Stimulated activated CD4-positive, alpha-beta T cell treated with anti-CD3 and anti-CD28 coated beads, Interleukin-12 subunit alpha, Interleukin-12 subunit beta, amount 100 ng/mL, for 4 hours (primary cell): ENCODE measurements at regions not wholly inside any gene's neighbourhood (a gene's known extent, or its start where the extent isn't known, plus 50 kb on each side); places are given as distances from the start of the nearest gene placed in this dataset.

ENCODE experiments used
- DNase-seq: peaks from one replicate; pipeline ENCODE4 v3.0.0-alpha.2; 2020

DNA sequence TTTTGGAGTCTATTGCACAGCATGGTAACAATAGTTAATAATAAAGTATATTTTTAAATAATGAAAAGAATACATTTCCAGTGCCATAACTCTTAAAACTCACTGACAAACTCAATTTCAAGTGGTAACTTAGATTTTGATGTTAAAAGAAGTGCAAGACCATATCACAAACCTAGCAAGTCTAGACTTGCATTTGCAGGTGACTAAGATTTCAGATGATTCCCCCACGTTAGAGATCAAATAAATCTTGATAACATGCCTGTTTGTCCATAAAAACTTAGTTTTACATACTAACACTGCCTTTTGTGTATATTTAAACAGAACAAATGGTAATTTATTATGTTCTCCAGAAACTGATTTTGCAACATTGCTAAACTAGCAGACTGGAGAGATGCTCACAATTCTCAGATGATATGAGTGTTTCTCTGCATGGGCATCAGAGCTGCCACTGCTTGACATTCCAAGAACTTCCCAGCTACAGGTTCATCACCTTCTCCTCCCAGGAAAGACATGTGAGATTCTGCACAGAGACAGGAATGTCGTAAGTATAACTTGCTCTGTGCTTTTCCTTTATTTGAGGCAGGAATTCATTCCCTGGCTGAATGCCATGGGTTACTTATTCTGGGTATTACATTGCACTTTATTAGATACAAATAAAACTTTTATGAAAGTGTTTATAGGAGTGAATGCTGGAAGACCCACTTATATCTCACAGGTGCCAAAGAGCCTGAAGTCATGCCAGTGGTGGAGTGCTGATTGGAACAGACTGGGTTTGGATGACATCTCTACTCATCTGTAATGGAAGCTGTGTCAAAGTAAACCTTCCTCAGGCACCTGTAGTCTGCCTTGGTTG lies 160.2 kb upstream of the FOXA2 start:
- no peak for DNase-seq

DNA sequence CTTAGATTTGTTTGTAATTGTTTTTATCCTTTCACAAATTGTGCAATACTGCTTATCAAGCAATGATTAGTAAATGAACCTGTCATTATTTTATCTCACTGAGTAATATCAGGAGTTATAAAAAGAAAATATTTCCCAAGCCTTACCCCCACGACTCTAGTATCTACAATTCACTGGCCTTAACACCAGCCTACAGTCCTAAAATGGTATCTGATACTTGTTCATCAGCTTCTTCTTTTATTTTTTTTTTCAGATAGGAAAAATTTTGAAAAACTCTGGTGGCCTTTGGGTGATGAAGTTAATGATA lies 160.8 kb upstream of the FOXA2 start:
- DNase-seq: no peak

DNA sequence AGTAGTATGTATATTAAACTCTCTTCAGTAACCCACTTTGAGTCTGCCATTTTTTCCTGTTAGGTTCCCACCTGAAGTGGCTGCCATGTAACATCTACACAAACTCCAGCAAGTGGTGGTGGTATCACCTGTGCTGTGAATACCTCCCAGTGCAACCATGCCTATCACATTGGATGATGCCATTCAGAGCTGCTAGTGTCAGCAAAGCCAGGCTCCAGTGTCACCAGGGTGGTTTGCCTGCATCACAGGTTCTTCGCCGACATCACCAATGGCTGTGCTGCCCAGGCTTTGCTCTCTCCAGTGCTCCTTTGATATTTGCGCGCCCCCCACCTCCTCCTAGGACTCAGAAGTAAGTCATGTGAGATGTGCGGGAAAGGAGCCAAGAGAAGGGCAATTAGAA lies 162.6 kb upstream of the FOXA2 start:
- no peak for DNase-seq

DNA sequence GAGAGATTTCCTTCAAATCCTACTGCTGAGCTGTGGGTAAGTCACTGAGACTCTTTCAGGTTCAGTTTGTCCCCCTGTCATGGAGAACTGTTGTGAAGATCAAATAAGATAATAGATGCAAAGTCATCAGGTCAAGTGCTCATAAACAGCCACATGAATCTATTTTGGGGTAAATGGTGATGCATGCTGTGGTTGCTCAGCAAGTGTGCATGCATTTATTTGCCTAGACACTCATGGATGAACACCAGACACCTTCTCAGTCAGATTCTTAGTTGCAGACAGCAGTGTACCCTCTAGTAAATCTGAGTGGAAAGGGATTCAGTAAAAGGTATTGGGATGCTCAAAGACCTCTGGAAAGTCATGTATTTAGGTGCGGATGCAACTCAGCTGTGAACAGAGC lies 168.0 kb upstream of the FOXA2 start:
- no peak for DNase-seq

DNA sequence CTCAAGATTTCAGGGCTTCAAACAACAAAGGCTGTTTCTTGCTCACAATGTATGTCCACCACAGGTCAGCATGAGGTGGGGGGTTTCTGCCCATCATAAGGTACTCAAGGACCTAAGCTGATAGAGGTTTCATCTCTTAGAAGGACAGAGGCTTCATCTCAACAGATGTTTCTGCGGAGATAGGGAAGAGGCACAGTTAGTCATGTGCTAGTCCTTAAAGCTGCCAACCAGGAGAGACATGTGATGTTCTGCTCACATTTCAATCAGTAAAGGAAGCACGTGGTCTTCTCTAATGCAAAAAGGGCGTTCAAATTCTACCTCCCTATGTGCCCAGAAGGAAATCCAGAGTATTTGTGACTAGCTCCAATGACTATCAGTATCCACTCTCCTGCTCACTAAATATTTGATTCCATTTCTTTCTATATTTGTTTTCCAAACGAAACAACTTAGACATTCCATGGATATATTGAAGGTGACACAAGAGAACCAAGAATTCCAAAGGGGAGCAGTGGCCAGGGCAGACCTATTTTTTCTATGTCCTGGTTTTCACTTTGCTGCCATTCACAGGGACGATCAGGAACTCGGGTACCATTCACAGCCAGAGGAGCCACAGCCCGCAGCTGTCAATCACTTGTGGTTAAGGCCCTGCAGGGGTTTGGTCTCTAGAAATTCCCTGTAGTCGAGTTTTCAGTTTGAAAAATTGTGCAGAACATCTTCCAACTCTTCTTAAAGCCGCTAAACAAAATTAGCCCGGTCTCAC lies 173.2 kb upstream of the FOXA2 start:
- DNase-seq: no peak

DNA sequence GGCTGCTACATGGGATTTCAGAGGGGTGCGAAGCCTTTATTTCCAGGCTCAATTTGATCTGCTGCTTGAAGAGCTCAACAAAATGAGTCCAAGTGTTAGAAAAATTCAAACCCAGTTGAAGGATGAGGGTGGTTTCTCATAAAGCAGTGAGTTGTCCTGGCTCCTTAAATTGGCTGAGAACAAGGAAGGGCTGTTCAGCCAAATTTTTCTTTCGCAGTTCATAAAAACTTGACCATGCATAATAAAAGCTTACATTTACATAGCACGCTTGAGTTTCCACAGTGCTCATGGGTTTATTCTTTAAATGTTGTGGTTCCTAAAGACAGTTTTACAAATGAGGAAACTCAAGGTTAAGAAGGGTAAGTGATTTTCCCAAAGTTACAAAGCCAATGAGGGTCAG lies 174.4 kb upstream of the FOXA2 start:
- no peak for DNase-seq

DNA sequence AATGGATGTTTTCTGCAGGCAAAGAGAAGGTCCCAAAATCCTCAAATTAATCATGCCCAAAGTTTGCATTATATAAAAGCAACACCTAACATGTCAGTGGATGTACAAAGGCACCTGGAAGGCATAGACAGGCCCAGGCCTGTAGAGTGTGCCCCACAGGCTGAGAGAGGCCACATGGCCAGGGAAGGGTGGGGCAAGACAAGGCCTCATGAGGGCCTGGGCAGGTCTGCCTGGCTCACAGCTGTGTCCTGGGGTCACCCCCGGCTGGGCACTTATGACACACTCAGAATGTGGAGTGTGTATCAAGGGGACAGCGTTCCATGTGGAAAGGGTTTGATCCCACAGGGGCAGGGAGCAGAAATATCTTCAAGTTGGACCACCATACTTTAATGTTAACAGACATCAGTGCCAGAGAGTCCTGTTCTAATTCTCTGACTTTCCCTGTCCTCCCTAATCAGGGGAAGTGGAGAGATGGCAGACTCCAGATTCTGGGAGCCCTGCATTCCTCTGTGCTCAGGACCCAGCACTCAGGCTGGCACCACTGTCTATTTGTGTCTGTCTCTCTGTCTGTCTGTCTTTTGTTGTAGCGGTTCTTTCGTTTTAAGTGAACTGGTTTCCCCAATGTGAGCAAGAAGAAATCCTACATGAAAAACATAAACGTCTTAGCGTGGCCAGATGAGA lies 178.3 kb upstream of the FOXA2 start:
- DNase-seq: no peak

DNA sequence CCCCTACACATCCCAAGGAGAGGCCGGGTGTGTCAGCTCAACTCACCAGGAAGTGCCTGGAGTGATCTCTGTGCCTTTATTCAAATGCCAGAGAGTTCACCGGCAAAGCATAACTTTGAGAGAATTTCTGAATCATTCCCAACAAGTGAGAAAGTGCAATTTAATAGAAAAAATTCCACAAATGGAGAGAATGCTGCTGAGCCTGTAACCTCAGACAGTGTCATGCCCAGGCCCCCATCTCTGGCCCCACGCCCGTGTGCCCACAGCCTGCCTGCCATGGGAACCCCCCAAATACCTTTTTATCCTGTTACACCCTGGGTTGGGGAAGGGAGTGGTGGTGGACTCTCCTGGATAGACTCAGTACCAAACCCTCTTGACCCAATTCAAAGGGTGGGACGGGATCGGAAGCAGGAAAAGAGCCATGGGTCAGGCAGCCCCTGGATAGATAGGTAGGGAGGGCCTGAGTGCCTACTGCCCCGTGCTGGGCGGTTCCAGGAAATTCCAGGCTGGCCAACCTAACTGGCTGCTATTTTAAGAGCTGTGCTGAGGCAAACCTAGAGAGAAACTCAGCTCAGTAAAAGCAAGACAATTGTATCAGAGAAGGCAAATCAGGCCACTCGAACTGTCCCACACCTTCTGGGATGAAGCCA lies 179.0 kb upstream of the FOXA2 start:
- no peak for DNase-seq

DNA sequence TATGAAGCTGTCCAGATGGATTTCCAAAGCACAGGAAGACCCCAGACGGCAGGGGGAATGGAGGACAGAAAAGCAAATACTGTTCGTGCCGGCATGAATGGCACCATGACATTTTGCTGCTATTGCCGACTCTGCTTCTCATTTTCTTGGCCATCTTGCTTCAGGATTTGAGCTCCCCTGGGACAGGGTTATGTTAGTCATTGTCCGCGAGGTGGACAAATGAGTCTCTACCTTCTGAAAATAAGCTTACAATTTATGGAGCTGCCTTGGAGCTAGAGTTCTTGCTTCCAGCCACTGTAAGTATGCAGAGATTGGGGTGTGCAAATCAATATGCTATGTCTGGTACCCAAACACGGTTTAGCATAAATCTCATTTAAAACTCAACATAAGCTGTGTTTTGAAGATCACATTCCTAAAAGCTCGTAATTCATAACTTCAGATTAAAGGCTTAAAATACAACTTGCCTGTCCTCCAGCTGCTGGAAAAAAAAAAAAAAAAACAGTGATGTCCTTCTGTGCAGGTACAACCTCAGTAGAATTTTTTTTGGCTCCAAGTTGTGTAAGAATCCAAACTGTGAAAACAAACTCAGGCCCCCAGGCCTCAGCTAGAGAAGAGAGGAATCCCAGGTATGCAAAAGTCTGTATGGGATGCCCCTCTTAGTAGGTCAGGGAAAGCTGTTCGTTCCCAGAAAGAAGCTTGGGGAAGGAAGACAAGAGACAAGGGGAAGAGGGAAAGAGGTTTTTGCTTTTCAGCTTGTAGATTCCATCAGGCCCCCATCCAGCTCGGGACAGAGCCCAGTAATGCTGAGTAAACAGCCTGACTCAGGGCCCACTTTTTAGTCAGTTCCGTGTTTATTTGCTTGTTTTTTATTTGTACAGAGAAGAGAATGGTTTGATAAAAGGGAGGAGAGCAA lies 184.2 kb upstream of the FOXA2 start:
- DNase-seq: no peak

DNA sequence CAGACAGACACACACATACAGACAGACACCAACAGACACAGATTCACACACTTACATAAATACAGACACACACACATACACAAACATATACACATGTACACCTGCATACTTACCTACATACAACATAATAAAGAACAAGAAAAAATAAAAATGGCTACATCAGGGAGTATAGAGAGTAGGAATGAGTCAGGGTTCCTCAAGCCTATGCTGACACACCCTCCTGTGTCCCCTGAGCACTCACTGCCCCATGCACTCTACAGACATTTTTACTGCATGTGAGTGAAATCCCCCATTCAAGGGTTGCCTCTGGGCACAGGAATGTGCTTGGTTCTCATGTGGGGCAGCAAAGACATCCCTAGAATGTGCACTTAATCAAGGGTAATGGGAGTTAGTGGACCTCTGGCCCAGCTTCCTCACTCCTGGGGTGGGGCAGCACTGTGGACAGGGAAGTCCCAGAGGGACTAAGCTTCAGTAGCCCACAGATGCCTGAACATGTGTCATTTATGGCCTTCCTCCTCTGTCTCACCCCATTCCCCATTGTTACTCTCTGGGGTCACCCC lies 185.9 kb upstream of the FOXA2 start:
- DNase-seq: no peak

DNA sequence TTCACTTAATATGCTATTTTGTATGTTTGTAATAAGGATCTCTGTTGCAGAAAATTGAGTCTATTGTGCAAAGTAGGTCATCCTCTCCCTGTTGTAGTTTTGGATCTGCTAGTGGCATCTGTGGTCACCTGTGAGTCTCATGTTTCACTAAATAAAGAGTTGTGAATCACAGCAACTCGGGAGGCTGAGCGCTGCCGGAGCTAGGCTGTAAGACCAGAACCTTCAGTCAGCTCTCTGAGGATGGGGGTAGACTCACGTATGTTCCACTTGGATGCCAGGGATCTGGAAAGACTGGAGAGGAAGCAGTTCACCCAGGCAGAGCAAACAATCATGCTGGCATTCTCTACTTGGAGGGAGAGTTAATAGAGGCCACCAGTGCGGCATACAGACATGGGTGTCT lies 187.3 kb upstream of the FOXA2 start:
- DNase-seq: no peak

DNA sequence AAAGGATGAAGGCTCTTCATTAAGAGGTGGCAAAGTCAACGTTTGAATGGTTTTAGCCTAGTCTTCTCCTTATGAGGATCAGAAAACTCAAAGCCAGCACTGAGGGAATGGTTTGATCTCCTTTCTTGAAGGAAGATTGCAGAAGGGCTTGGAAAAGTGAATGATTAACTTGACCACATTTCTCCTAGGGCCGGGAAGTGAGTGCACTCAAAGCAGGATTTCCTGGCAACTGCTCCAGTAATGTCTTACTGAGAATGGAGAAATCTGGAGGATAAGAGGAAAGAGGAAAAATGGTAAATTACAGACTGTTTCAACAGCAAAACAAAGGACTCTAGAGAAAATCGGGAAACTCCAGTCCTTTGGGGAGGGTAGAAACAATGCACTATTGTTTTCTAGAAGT lies 189.0 kb upstream of the FOXA2 start:
- DNase-seq: no peak

DNA sequence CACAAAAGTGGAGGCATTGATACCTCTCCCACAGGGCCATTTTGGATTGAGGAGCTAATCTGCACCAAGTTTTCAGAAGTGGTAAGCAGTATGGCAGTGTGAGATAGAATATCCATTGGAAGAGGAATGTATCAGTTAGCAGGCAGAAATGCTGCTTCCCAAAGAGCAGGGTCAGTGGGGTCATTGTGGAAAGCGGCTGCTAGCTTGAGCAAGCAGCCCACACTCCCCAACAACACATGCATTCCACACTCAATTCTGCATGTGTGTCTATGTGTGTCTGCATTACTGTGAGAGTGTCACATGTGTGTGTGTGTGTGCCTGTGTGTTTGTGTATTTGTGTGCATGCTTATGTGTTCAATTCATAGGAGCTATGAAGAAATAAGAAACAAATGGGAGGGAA lies 190.9 kb upstream of the FOXA2 start:
- DNase-seq: no peak

DNA sequence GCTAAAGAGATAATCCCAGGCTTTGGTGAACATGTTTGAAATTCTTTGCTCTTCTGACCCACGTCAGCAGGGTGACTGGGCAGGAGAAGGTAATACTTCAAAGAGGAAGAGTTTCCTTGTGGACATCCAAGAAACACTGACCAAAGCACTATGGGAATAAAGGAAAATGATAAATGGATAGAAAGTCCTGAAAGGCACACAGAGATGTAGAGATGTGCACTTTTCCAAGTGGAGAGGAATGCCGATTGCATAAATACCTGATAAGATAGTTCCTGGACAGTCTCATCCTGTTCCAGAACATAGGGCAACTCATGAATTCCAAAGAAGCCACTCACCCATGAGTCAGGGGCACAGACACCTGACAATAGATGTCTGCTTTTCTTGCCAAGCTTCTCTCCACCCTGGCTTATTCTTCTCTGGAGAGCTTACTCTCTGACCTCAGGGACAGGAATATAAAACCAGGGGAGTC lies 191.3 kb upstream of the FOXA2 start:
- DNase-seq: no peak

DNA sequence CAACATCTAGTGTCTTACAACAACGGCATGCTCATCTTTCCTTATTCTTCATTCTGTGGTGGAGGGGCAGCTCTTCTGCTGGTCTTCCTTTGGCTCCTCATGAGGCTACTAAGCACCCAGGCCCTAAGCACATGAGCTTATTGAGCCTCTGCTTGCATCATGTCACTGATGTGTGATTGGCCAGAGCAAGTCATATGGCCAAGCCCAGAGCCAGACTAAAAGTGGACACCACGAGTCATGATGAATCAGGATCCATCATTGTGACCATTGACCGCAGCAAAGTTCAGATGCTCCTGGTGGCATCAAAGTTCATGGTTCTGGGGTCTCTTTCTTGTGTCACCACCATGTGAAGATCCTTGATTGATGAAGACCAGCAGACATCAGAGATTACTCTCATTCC lies 192.0 kb upstream of the FOXA2 start:
- DNase-seq: no peak

DNA sequence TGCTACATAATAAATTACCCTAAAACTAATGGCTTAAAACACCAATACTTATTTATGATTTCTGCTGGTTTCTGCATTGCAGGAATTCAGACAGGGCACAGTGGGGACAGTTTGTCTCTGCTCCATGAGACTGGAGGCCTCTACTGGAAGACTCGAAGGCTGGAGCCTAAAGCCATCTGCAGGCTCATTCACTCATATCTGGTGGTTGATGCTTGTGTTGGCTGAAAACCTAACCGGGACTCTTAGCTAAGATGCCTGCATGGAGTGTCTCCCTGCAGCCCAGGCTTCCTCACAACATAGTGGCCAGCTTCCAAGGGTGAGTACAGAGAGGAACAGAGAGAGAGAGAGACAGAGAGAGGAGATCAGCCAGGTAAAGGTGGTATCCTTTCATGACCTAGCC lies 195.5 kb upstream of the FOXA2 start:
- DNase-seq: no peak

DNA sequence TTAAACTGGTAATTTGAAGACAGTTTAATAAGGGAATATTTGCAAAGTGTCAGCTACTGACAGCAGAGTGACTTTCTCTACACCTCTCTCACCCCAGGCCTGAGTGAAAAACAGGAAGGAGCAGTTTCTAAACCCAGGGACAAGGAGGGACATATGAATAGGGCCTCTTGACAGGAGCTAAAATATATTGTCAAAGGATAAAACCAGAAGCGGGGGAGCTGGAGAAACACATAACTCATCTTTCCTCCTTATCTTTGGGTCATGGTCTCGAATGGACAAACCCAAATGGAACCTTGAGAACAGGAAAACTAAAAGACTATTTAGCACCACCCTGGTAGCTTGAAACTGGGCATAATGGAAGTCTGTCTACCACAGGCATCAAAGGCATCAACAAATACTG lies 197.5 kb upstream of the FOXA2 start:
- DNase-seq: no peak

DNA sequence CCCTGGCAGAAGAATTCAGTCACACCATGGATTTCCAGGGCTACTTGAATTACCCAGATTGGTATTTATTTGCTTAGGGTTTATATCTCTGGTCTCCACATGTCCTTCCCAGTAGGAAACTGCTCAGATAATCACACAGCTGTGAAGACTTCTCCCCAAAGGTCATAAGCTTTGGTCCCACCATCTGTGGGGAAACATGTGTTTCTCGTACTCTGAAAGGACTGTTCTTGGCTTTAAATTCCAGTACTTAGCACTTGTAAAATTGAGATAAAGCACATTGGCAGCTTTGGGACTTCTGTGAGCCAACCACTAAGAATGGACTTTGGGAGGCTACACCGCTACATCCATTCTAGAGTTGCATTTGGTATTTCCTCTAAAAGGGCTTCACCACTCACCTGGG lies 205.3 kb upstream of the FOXA2 start:
- DNase-seq: no peak

DNA sequence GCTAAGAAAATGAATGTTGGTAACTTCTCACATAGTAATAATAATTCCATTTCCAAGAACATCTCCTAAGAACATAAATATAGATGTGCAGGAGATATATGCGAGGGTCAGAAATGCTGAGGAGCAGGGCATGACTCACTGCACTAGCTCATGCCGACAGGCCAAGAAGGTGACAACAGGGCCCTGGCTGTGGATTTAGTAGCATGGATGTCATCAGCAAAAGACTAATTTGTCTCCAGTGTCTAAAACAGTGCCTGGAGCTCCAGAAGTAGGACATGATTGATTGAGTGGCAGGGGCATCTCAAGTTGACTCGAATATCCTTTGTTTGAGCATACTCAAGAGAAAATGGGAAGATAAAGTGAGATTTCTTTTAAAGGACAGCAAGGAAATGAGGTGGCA lies 207.0 kb upstream of the FOXA2 start:
- no peak for DNase-seq

DNA sequence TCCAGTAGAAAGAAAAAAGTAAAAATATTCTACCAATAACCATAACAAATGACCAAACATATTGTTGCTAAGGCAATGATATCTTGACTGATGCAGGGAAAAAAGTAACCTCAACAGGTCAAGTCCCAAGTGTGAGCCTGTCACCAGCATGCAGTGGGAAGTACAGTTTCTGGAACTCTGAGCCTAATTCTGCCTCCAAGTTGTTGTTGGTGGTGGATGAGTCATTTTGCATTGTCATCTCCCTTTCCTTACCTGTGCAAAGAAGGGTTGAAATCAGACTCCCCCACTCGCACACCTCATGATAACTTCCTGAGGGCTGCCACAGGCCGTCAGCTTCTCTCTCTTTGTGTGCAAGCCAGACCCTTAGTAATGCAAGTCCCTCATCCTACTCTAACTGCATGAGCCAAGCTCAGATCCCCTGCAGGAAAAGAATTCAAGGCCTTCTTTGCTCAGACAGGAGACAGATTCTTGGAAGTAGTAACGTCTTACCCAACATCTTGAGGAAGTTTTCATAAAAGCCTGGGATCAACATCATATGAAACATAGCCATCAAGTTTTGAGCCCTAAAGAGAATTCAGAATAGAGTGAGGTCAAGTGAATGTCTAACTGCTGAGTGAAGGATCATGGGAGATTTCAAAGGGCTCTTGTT lies 207.6 kb upstream of the FOXA2 start:
- DNase-seq: no peak

DNA sequence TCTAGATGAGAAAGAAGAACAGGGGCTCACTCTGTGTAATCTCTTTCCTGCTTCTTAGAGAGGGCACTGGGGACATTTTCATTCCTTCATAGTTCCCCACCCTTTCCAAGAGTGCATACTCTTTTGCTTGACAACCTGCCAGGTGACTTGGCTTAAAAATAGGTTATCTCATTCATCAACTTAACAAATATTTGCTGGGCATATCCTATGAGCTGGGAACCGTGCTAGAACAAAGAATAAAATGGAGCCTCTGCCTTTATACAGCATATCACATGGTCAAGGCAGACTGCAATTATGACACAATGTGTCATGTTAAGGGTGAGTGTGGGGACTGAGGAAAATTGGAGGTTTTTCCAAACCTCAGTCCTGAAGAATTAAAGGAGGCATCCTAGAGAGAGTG lies 209.8 kb upstream of the FOXA2 start:
- DNase-seq: no peak

DNA sequence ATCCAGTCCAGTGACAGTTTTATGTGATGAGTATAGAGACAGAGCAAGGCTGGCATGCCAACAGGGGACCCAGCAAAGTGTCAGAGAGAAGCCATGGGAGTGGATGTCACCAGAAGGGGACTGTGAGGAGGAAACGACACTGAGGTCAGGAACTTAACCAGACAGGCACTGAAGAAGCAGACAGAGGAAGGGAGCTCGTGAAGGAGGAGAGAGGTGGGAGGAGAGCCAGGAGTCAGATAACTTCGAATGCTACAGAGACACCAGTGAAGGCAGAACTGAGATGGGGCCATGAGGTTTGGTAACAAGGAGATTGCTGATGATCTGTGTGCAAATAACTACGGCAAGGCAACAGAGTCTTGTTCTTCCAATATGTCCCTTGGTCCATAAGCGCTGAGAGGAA lies 211.1 kb upstream of the FOXA2 start:
- no peak for DNase-seq
